HepG2 (cell line): ENCODE measurements at regions not wholly inside any gene's neighbourhood (a gene's known extent, or its start where the extent isn't known, plus 50 kb on each side); places are given as distances from the start of the nearest gene placed in this dataset.
A peak's percentile ranks its signal among the peaks of the same experiment; 100 is the strongest.

Experiments
- ATAC-seq: fragments of 200-7000 bp; cut with Tn5 transposase; 3 replicates; pipeline ENCODE4 v1.9.1; 2020; ENCODE audit warnings: mild to moderate bottlenecking, moderate library complexity
- BruUV-seq: library from RNA; stranded (reverse); fragments of 400-500 nt; replicated peaks from 2 replicates; lab custom pipeline; 2021; lab: Mats Ljungman, UMichigan
- CTCF ChIA-PET: fragments of 300-600 bp; formaldehyde crosslinking; extraction: SDS; loops from one replicate; lab custom pipeline; 2021; ENCODE audit warnings: low total read pairs, inconsistent platforms, low intra/inter-chr PET ratio; lab: Yijun Ruan, JAX
- POLR2A ChIA-PET: fragments of 350-600 bp; sonication (Branson Sonifier 250); formaldehyde crosslinking; loops from one replicate; lab custom pipeline; 2020; ENCODE audit warnings: antibody characterized with exemption, inconsistent platforms; lab: Yijun Ruan, JAX
- DNase-seq: peaks from one replicate; pipeline ENCODE4 v3.0.0-alpha.2; 2015; ENCODE audit warnings: low spot score
- FAIRE-seq: peaks from 3 replicates; lab custom pipeline; 2011; peaks lifted over from hg19 to GRCh38; lab: Jason Lieb, UNC
- H2AFZ ChIP-seq: one replicate; pipeline ENCODE4 v1.6.1; 2011; ENCODE audit warnings: low read length, inconsistent platforms
- H3K27ac ChIP-seq: fragments of 300-600 bp; 3 replicates; pipeline ENCODE4 v1.8.0; 2011; ENCODE audit warnings: mixed run types, mild to moderate bottlenecking, mixed read lengths, low read length, inconsistent platforms; ENCODE audit not compliant: insufficient read depth; ENCODE audit errors: extremely low read length
- H3K27me3 ChIP-seq, 2 experiments: fragments of 200-600 bp in 1 of 2; 2 replicates in 1 of 2; 3 replicates in 1 of 2; pipeline versions ENCODE4 v1.6.0 to v1.8.0; 2011; ENCODE audit warnings: low read length in 2 of 2, mild to moderate bottlenecking in 2 of 2, moderate library complexity in 2 of 2, inconsistent platforms in 1 of 2; ENCODE audit not compliant: insufficient read depth in 2 of 2, control insufficient read depth in 1 of 2
- H3K36me3 ChIP-seq, 2 experiments: fragments of 200-600 bp in 1 of 2; replicated peaks in 1 of 2; 2 replicates in 1 of 2; 3 replicates in 1 of 2; pipeline versions ENCODE4 v1.5.1 to v1.8.0; 2011; ENCODE audit warnings: low read length in 2 of 2, inconsistent platforms in 1 of 2; ENCODE audit not compliant: insufficient read depth in 2 of 2, control insufficient read depth in 1 of 2
- H3K4me1 ChIP-seq: 2 replicates; pipeline ENCODE4 v1.5.1; 2012; ENCODE audit warnings: low read length, inconsistent platforms; ENCODE audit not compliant: insufficient read depth
- H3K4me2 ChIP-seq: 2 replicates; pipeline ENCODE4 v1.6.0; 2011; ENCODE audit warnings: low read depth, low read length, inconsistent platforms
- H3K4me3 ChIP-seq, 3 experiments: fragments of 200-600 bp in 1 of 3; sonication (generic), shearing (Covaris generic) in 1 of 3; replicated peaks in 1 of 3; 2 replicates each; pipeline ENCODE4 v1.5.1; 2011 to 2016; ENCODE audit warnings: low read length in 3 of 3, inconsistent platforms in 2 of 3, low read depth in 2 of 3, mild to moderate bottlenecking in 2 of 3, control low read depth in 1 of 3, mixed read lengths in 1 of 3; ENCODE audit not compliant: insufficient read depth in 1 of 3
- H3K79me2 ChIP-seq: one replicate; pipeline ENCODE4 v1.6.1; 2011; ENCODE audit warnings: low read length, inconsistent platforms; ENCODE audit not compliant: insufficient read depth
- H3K9ac ChIP-seq: 2 replicates; pipeline ENCODE4 v1.6.0; 2011; ENCODE audit warnings: mild to moderate bottlenecking, low read depth, low read length, inconsistent platforms; ENCODE audit not compliant: insufficient read depth
- H3K9me3 ChIP-seq: 2 replicates; pipeline ENCODE4 v1.5.1; 2012; ENCODE audit warnings: mild to moderate bottlenecking, low read length
- H4K20me1 ChIP-seq: 2 replicates; pipeline ENCODE4 v1.6.0; 2011; ENCODE audit warnings: inconsistent platforms, mild to moderate bottlenecking, low read length, moderate library complexity; ENCODE audit not compliant: insufficient read depth
- ARID4A ChIP-seq: sonication (generic); formaldehyde crosslinking; IDR thresholded peaks from 2 replicates; pipeline ENCODE4 v1.5.0; 2020; ENCODE audit warnings: mild to moderate bottlenecking, missing genetic modification reagents, borderline replicate concordance
- RAD51 ChIP-seq: fragments of 450-650 bp; IDR thresholded peaks from 2 replicates; pipeline ENCODE4 v1.6.1; 2016; ENCODE audit warnings: borderline replicate concordance
- ZNF629 ChIP-seq: sonication (generic); formaldehyde crosslinking; conservative IDR thresholded peaks from 2 replicates; pipeline ENCODE4 v1.5.0; 2020; ENCODE audit warnings: missing genetic modification reagents
- WGBS: methylation state at CpG from one replicate; pipeline ENCODE4 v1.1.6; 2017; ENCODE audit warnings: low lambda C conversion rate; 5-methylcytosine and 5-hydroxymethylcytosine counted together
- in situ Hi-C: cut with HindIII; loops from 2 replicates; pipeline ENCODE4 v1.10.0; 2017; ENCODE audit warnings: low pct_unique_long_range_greater_than_20kb; ENCODE audit not compliant: extremely low pct_ligation_motif_present
- intact Hi-C: fragments of 100-400 bp; cut with micrococcal nuclease; formaldehyde crosslinking; loops from one replicate; pipeline ENCODE4 v1.10.0; 2022; ENCODE audit not compliant: unreplicated experiment

- in situ Hi-C loops = no loop called here
- no peak for ATAC-seq
- H2AFZ ChIP-seq = no peak overlapping the region
- BruUV-seq = no TSS peak
- no peaks in the 10 kb centered on the region for H3K36me3 ChIP-seq
- no peak overlapping the region for H3K27ac ChIP-seq
- H3K4me2 ChIP-seq = no peak overlapping the region
- FAIRE-seq = no peak
- H3K4me3 ChIP-seq = no peak overlapping the region
- TF ChIP-seq ZNF629 (CRISPR knock-in tag) = no peak
- peak; percentile 82 for TF ChIP-seq RAD51
- ChIA-PET POLR2A (no interaction called here), CTCF (no interaction called here)
- H3K9ac ChIP-seq = no peak overlapping the region
- no peaks in the 10 kb centered on the region for H3K9me3 ChIP-seq
- 34% methylated on average over 6 of the region's 6 CpGs for WGBS
- no peaks in the 10 kb centered on the region for H3K79me2 ChIP-seq
- H3K4me1 ChIP-seq = no peaks in the 10 kb centered on the region
- no peaks in the 10 kb centered on the region for H4K20me1 ChIP-seq
- H3K27me3 ChIP-seq = peaks cover 0 to 7% of the 10 kb centered on the region in 2 experiments; a peak in 4 of 5 replicates
- DNase-seq = no peak
- intact Hi-C loops = no loop called here
These were observed 173.6 kb upstream of the PFN2 start for GRCh38 chr3:150144191-150144708.

DNA sequence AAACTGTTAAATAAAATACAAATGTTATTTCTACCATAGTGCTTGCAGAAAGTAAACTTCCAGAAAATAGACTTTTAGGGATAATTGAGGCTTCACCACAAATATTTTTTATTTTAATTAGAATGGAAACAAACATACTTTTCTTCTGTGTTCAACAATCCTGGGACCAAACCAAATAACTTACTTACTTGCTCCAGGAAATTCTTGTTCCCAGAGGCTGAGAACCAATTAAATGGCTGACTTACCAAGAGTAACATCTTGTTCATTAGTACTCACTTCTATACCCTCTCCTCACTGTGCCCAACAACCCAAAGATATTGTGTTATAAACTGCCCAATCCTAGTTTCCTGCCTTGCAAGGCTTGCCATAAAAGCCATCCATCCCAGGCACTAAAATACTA is 172.2 kb upstream of the PFN2 start:
- peaks cover 0 to 7% of the 10 kb centered on the region in 2 experiments; a peak in 4 of 5 replicates for H3K27me3 ChIP-seq
- H2AFZ ChIP-seq = no peak overlapping the region
- H3K27ac ChIP-seq = no peak overlapping the region
- no peaks in the 10 kb centered on the region for H4K20me1 ChIP-seq
- no peak for DNase-seq
- no peak for FAIRE-seq
- H3K4me1 ChIP-seq = no peaks in the 10 kb centered on the region
- ATAC-seq = no peak
- ChIA-PET CTCF (no interaction called here), POLR2A (no interaction called here)
- no peak overlapping the region for H3K9ac ChIP-seq
- no peaks in the 10 kb centered on the region for H3K9me3 ChIP-seq
- in situ Hi-C loops = no loop called here
- no peak overlapping the region for H3K4me2 ChIP-seq
- no TSS peak for BruUV-seq
- H3K79me2 ChIP-seq = no peaks in the 10 kb centered on the region
- intact Hi-C loops = no loop called here
- no peak overlapping the region for H3K4me3 ChIP-seq
- H3K36me3 ChIP-seq = no peaks in the 10 kb centered on the region
- no peak for TF ChIP-seq ARID4A (CRISPR knock-in tag)
